ENCODE measurements at regions not wholly inside any gene's neighbourhood (a gene's known extent, or its start where the extent isn't known, plus 50 kb on each side); places are given as distances from the start of the nearest gene placed in this dataset.

GRCh38 chr3:77799278-77799677 is 759.4 kb downstream of the ROBO2 start:
- no peaks in the 10 kb centered on the region for H3K9me3 ChIP-seq (replicated peaks in 1 of 3)
- intact Hi-C loops (cut with DNase I), result no loop called here
- TF ChIP-seq, protein P1, sequence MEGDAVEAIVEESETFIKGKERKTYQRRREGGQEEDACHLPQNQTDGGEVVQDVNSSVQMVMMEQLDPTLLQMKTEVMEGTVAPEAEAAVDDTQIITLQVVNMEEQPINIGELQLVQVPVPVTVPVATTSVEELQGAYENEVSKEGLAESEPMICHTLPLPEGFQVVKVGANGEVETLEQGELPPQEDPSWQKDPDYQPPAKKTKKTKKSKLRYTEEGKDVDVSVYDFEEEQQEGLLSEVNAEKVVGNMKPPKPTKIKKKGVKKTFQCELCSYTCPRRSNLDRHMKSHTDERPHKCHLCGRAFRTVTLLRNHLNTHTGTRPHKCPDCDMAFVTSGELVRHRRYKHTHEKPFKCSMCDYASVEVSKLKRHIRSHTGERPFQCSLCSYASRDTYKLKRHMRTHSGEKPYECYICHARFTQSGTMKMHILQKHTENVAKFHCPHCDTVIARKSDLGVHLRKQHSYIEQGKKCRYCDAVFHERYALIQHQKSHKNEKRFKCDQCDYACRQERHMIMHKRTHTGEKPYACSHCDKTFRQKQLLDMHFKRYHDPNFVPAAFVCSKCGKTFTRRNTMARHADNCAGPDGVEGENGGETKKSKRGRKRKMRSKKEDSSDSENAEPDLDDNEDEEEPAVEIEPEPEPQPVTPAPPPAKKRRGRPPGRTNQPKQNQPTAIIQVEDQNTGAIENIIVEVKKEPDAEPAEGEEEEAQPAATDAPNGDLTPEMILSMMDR (IDR thresholded peaks at IDR 0.05), result no peak
- TF ChIP-seq POLR2A (IDR thresholded peaks at IDR 0.05), result no peak
- no peak for DNase-seq
- H3K4me3 ChIP-seq, result no peak overlapping the region
- no peaks in the 10 kb centered on the region for H3K36me3 ChIP-seq (replicated peaks in 1 of 2)
- no peaks in the 10 kb centered on the region for H3K27me3 ChIP-seq
- 73 to 80% (median 77%) methylated on average over 4 to 5 of the region's 5 CpGs for WGBS, 4 donors
- no peak overlapping the region for H3K27ac ChIP-seq
- no peaks in the 10 kb centered on the region for H3K4me1 ChIP-seq (replicated peaks in 1 of 2)

- Histone ChIP-seq H3K36me3 (replicated peaks in 1 of 2) (no peaks in the 10 kb centered on the region), H3K4me3 (no peak overlapping the region), H3K4me1 (replicated peaks in 1 of 2) (no peaks in the 10 kb centered on the region), H3K9me3 (replicated peaks in 1 of 3) (peaks cover 0 to 4% (median 0%) of the 10 kb centered on the region in 3 donors), H3K27me3 (no peaks in the 10 kb centered on the region), H3K27ac (no peak overlapping the region)
- 47 to 74% (median 63%) methylated on average over 1 of the region's 1 CpG for WGBS, 4 donors
- TF ChIP-seq, protein P1 (IDR thresholded peaks at IDR 0.05), result no peak
- TF ChIP-seq POLR2A (IDR thresholded peaks at IDR 0.05), result no peak
- DNase-seq, result no peak
- intact Hi-C loops (cut with DNase I), result no loop called here
Observed at GRCh38 chr3:77800893-77801292, 761.0 kb downstream of the ROBO2 start.

DNA sequence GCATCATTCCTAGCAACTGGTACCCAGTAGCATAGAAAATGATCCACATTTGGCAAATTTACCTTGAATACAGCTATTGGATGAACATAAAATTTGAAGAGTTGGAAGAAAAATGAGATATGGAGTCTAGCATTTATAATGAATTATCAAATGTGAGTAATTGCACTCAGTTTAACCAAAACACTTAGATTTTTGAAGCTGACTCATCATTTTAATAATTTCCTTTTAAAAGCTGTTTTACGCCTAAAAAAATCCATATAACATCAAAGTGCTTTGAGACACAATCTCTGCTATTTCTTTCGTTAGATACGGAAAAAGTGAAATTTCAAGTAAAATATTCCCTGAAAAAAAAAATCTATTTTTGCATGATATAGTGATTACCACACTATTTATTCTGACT is 767.4 kb downstream of the ROBO2 start:
- no peaks in the 10 kb centered on the region for H3K27me3 ChIP-seq
- H3K27ac ChIP-seq, result no peak overlapping the region
- H3K9me3 ChIP-seq (replicated peaks in 1 of 3), result peaks cover 0 to 8% (median 0%) of the 10 kb centered on the region in 3 donors
- no peaks in the 10 kb centered on the region for H3K4me1 ChIP-seq (replicated peaks in 1 of 2)
- no peak for DNase-seq
- no peak overlapping the region for H3K4me3 ChIP-seq
- intact Hi-C loops (cut with DNase I), result no loop called here
- WGBS, 4 donors, result 88 to 93% (median 90%) methylated on average over 3 of the region's 3 CpGs
- no peaks in the 10 kb centered on the region for H3K36me3 ChIP-seq (replicated peaks in 1 of 2)
- TF ChIP-seq POLR2A (IDR thresholded peaks at IDR 0.05), result no peak
- TF ChIP-seq, protein P1 (IDR thresholded peaks at IDR 0.05), result no peak

- H3K36me3 ChIP-seq (replicated peaks in 1 of 2), result no peaks in the 10 kb centered on the region
- no peaks in the 10 kb centered on the region for H3K4me1 ChIP-seq (replicated peaks in 1 of 2)
- no peak for DNase-seq
- H3K27me3 ChIP-seq, result no peaks in the 10 kb centered on the region
- no peak overlapping the region for H3K4me3 ChIP-seq
- H3K27ac ChIP-seq, result no peak overlapping the region
- TF ChIP-seq POLR2A (IDR thresholded peaks at IDR 0.05), result no peak
- TF ChIP-seq, protein P1 (IDR thresholded peaks at IDR 0.05), result no peak
- no peaks in the 10 kb centered on the region for H3K9me3 ChIP-seq (replicated peaks in 1 of 3)
- intact Hi-C loops (cut with DNase I), result no loop called here
Observed at GRCh38 chr3:77814845-77815244, 774.9 kb downstream of the ROBO2 start.

Data from adrenal gland (tissue), 9 donors.